SK-N-SH (cell line): ENCODE measurements at regions not wholly inside any gene's neighbourhood (a gene's known extent, or its start where the extent isn't known, plus 50 kb on each side); places are given as distances from the start of the nearest gene placed in this dataset.

Experiments used
- CHD2 ChIP-seq: fragments of 150-350 bp; IDR thresholded peaks from 2 replicates; pipeline ENCODE4 v1.6.1; 2018; ENCODE audit warnings: low read length; ENCODE audit not compliant: partially characterized antibody
- EP300 ChIP-seq, 2 experiments: IDR thresholded peaks; 2 replicates each; pipeline versions ENCODE4 v1.4.0 to v1.6.1; 2012; ENCODE audit warnings: borderline replicate concordance in 1 of 2, low read depth in 1 of 2, low read length in 1 of 2
- EZH2phosphoT487 ChIP-seq: fragments of 200-600 bp; sonication (generic); IDR thresholded peaks from 2 replicates; pipeline ENCODE4 v1.6.1; 2017; ENCODE audit warnings: low read depth, mixed run types, mild to moderate bottlenecking, antibody characterized with exemption, moderate library complexity, borderline replicate concordance
- FOXM1 ChIP-seq: IDR thresholded peaks from 2 replicates; pipeline ENCODE4 v1.4.0; 2012; ENCODE audit warnings: low read depth, mild to moderate bottlenecking
- MAX ChIP-seq: IDR thresholded peaks from 2 replicates; pipeline ENCODE4 v1.4.0; 2012; ENCODE audit warnings: low read depth
- MXI1 ChIP-seq: IDR thresholded peaks from 2 replicates; pipeline ENCODE4 v1.6.1; 2012; ENCODE audit warnings: mild to moderate bottlenecking, low read depth, low read length, improper control_type of control experiment
- NFIC ChIP-seq: IDR thresholded peaks from 2 replicates; pipeline ENCODE4 v1.4.0; 2012; ENCODE audit warnings: borderline replicate concordance
- RCOR1 ChIP-seq: fragments of 150-350 bp; IDR thresholded peaks from 2 replicates; pipeline ENCODE4 v1.6.1; 2017; ENCODE audit warnings: antibody characterized with exemption, low read length
- REST ChIP-seq: IDR thresholded peaks from 2 replicates; pipeline ENCODE4 v1.6.1; 2012; ENCODE audit warnings: mild to moderate bottlenecking, low read depth, low read length, moderate library complexity
- RXRA ChIP-seq: IDR thresholded peaks from 2 replicates; pipeline ENCODE4 v1.4.0; 2012; ENCODE audit warnings: low read depth, mild to moderate bottlenecking, borderline replicate concordance
- SIN3A ChIP-seq: IDR thresholded peaks from 2 replicates; pipeline ENCODE4 v1.6.1; 2012; ENCODE audit warnings: low read depth, mild to moderate bottlenecking, low read length, moderate library complexity, borderline replicate concordance
- TAF1 ChIP-seq: IDR thresholded peaks from 2 replicates; pipeline ENCODE4 v1.6.1; 2012; ENCODE audit warnings: low read depth, mild to moderate bottlenecking, low read length, moderate library complexity, borderline replicate concordance
- TF ChIP-seq, protein P1 (sequence below): fragments of 200-600 bp; sonication (generic); IDR thresholded peaks from 2 replicates; pipeline ENCODE4 v1.6.1; 2017; ENCODE audit warnings: antibody characterized with exemption, mild to moderate bottlenecking, moderate library complexity
- TF ChIP-seq, protein P2 (sequence below): IDR thresholded peaks from 2 replicates; pipeline ENCODE4 v1.4.0; 2012; ENCODE audit warnings: low read depth, borderline replicate concordance

- TF ChIP-seq EP300 (IDR thresholded peaks at IDR 0.05; ENCODE audit: borderline replicate concordance in 1 of 2, low read depth in 1 of 2, low read length in 1 of 2): no peak
- TF ChIP-seq, protein P1, sequence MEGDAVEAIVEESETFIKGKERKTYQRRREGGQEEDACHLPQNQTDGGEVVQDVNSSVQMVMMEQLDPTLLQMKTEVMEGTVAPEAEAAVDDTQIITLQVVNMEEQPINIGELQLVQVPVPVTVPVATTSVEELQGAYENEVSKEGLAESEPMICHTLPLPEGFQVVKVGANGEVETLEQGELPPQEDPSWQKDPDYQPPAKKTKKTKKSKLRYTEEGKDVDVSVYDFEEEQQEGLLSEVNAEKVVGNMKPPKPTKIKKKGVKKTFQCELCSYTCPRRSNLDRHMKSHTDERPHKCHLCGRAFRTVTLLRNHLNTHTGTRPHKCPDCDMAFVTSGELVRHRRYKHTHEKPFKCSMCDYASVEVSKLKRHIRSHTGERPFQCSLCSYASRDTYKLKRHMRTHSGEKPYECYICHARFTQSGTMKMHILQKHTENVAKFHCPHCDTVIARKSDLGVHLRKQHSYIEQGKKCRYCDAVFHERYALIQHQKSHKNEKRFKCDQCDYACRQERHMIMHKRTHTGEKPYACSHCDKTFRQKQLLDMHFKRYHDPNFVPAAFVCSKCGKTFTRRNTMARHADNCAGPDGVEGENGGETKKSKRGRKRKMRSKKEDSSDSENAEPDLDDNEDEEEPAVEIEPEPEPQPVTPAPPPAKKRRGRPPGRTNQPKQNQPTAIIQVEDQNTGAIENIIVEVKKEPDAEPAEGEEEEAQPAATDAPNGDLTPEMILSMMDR: no peak
- TF ChIP-seq MXI1: no peak
- no peak for TF ChIP-seq FOXM1
- TF ChIP-seq RXRA: no peak
- no peak for TF ChIP-seq TAF1
- TF ChIP-seq EZH2phosphoT487: no peak
- TF ChIP-seq, protein P2, sequence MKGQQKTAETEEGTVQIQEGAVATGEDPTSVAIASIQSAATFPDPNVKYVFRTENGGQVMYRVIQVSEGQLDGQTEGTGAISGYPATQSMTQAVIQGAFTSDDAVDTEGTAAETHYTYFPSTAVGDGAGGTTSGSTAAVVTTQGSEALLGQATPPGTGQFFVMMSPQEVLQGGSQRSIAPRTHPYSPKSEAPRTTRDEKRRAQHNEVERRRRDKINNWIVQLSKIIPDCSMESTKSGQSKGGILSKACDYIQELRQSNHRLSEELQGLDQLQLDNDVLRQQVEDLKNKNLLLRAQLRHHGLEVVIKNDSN: no peak
- TF ChIP-seq RCOR1: no peak
- no peak for TF ChIP-seq MAX
- TF ChIP-seq NFIC: no peak
- no peak for TF ChIP-seq CHD2
- TF ChIP-seq SIN3A: no peak
- TF ChIP-seq REST: no peak
Measured at GRCh38 chr6:126963077-126963809, 155.2 kb upstream of the RSPO3 start.
